ENCODE measurements at regions not wholly inside any gene's neighbourhood (a gene's known extent, or its start where the extent isn't known, plus 50 kb on each side); places are given as distances from the start of the nearest gene placed in this dataset.

DNA sequence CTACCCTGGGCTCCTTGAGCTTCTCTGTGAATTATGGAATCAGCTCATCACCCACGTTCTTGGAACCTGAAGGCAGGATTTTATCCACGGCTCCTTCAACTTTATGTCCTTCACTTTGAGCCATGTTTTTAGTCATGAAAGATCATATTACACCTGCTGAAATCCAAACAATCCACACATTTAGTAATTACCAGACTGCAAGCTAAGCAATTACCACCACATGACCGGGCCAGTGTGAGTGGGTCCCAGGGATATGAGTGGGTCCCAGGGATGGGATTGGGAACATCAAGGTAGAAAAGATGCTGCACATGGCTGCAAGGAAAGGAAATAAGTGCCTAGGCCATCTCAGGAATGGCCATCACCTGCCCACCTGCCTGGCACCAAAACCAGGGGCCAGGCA, 140.3 kb upstream of the IQSEC1 start:
- H3K4me1 ChIP-seq (ENCODE audit: insufficient read depth, low read length): no peaks in the 10 kb centered on the region
- no peak for ATAC-seq (ENCODE audit: poor library complexity)
- intact Hi-C loops (cut with DNase I, micrococcal nuclease): no loop called here
- H3K36me3 ChIP-seq (ENCODE audit: insufficient read depth, low read length): no peaks in the 10 kb centered on the region
- no peak overlapping the region for H3K27ac Mint-ChIP-seq
- H3K4me3 Mint-ChIP-seq: no peak overlapping the region
- CTCF ChIA-PET: no interaction called here
- peaks cover under 1% of the 10 kb centered on the region for H3K27me3 Mint-ChIP-seq
- no peak overlapping the region for H3K27ac ChIP-seq (ENCODE audit: low read depth in 1 of 2, low read length in 2 of 2)
- POLR2A ChIA-PET: no interaction called here
- H3K4me3 ChIP-seq (ENCODE audit: low read length): no peak overlapping the region
- H3K9me3 ChIP-seq (ENCODE audit: control insufficient read depth in 1 of 2, insufficient read depth in 1 of 2, low read length in 2 of 2): peaks cover 0 to 6% of the 10 kb centered on the region in 2 experiments
- no peaks in the 10 kb centered on the region for H3K27me3 ChIP-seq (ENCODE audit: control insufficient read depth in 1 of 2, insufficient read depth in 2 of 2, low read length in 2 of 2)
- no peak for TF ChIP-seq CTCF (IDR thresholded peaks at IDR 0.05)
- no peak for DNase-seq
- no peaks in the 10 kb centered on the region for H3K4me1 Mint-ChIP-seq (ENCODE audit: low read depth)
- no peaks in the 10 kb centered on the region for H3K36me3 Mint-ChIP-seq (ENCODE audit: low read depth)
- no peaks in the 10 kb centered on the region for H3K9me3 Mint-ChIP-seq

DNA sequence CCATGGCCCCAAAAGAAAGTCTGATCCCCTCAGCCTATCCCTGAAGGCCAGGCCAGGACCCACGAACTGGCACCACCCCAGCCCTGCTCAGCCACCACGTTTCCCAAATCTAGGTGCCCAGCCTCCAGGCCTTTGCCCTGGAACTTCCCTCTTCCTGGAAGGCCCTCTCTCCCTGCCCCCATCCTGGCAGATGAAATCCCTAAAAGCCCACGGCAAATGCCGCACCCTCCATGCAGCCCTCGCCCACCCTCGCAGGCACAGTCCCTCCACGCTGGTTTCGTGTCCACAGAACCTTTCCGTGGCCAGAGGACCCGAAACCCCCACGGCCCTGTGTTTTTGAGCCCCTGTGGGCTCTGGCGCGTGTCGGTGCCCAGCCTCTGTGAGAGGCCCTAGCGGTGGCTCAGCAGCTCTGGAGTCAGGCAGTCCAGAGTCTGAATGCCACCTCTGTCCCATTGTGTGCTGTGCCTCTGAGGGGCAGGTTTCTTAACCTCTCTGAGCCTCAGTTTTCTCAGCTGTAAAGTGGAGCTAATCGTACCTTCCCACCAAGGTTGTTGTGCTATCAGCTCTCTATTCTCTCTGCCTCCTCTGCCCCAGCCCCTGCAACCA, 138.5 kb upstream of the IQSEC1 start:
- Mint-ChIP-seq H3K36me3 (ENCODE audit: low read depth) (no peaks in the 10 kb centered on the region), H3K27ac (no peak overlapping the region)

DNA sequence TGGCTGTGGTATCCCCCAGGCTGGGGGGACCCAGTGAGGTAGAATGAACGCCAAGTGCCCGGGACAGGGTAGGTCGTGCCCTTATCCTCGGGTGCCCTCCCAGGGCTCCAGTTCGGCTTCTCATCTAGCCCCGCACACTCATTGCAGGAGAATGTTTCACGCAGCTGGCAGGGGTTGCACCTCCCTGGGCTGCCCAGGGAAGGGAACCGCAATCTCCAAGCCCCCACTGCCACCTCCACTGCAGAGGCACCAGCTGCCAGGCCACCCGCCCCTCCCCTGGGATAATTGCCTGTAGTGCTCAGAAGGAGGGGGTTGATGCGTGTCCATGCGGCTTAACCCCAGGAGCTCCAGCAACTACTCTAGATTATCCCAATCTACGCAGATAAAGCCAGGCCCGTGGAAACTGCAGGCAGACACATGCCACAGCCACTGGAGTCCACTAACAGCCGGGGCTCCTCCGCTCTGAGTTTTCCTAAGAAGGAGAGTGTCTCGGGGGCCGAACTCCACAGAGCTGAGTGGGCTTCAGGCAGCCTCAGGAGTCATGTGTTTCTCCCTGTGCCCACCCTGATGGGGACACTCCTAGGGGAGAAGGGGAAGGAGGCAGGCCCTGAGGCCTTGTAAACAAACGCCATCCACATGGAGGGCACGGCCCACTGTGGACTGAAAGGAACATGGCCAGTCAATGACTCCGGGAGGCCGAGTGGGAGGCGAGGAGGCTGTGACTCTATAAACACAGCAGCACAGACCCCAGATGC, 137.2 kb upstream of the IQSEC1 start:
- Mint-ChIP-seq H3K27ac (no peak overlapping the region), H3K36me3 (ENCODE audit: low read depth) (no peaks in the 10 kb centered on the region), H3K9me3 (no peaks in the 10 kb centered on the region), H3K27me3 (peaks cover 28% of the 10 kb centered on the region), H3K4me3 (no peak overlapping the region), H3K4me1 (ENCODE audit: low read depth) (no peaks in the 10 kb centered on the region)
- Histone ChIP-seq H3K27ac (ENCODE audit: low read depth in 1 of 2, low read length in 2 of 2) (no peak overlapping the region), H3K4me3 (ENCODE audit: low read length) (no peak overlapping the region), H3K27me3 (ENCODE audit: control insufficient read depth in 1 of 2, insufficient read depth in 2 of 2, low read length in 2 of 2) (peaks cover 2 to 6% of the 10 kb centered on the region in 2 experiments), H3K36me3 (ENCODE audit: insufficient read depth, low read length) (no peaks in the 10 kb centered on the region), H3K9me3 (ENCODE audit: control insufficient read depth in 1 of 2, insufficient read depth in 1 of 2, low read length in 2 of 2) (peaks cover 0 to 12% of the 10 kb centered on the region in 2 experiments), H3K4me1 (ENCODE audit: insufficient read depth, low read length) (no peaks in the 10 kb centered on the region)
- POLR2A ChIA-PET: no interaction called here
- CTCF ChIA-PET: no interaction called here
- intact Hi-C loops (cut with DNase I, micrococcal nuclease): no loop called here
- ATAC-seq (ENCODE audit: poor library complexity): no peak
- TF ChIP-seq CTCF (IDR thresholded peaks at IDR 0.05): no peak
- DNase-seq: no peak

More for the DNA sequence above, 138.5 kb upstream of the IQSEC1 start:
- Mint-ChIP-seq H3K4me1 (ENCODE audit: low read depth) (no peaks in the 10 kb centered on the region), H3K4me3 (no peak overlapping the region), H3K27me3 (peaks cover 16% of the 10 kb centered on the region), H3K9me3 (no peaks in the 10 kb centered on the region)
- intact Hi-C loops (cut with DNase I, micrococcal nuclease): no loop called here
- Histone ChIP-seq H3K4me3 (ENCODE audit: low read length) (no peak overlapping the region), H3K27ac (ENCODE audit: low read depth in 1 of 2, low read length in 2 of 2) (no peak overlapping the region), H3K9me3 (ENCODE audit: control insufficient read depth in 1 of 2, insufficient read depth in 1 of 2, low read length in 2 of 2) (peaks cover 0 to 9% of the 10 kb centered on the region in 2 experiments), H3K27me3 (ENCODE audit: control insufficient read depth in 1 of 2, insufficient read depth in 2 of 2, low read length in 2 of 2) (no peaks in the 10 kb centered on the region), H3K4me1 (ENCODE audit: insufficient read depth, low read length) (no peaks in the 10 kb centered on the region), H3K36me3 (ENCODE audit: insufficient read depth, low read length) (no peaks in the 10 kb centered on the region)
- DNase-seq (no peak), ATAC-seq (ENCODE audit: poor library complexity) (no peak)
- CTCF ChIA-PET: no interaction called here
- TF ChIP-seq CTCF (IDR thresholded peaks at IDR 0.05): no peak
- POLR2A ChIA-PET: no interaction called here
